ENCODE measurements at regions not wholly inside any gene's neighbourhood (a gene's known extent, or its start where the extent isn't known, plus 50 kb on each side); places are given as distances from the start of the nearest gene placed in this dataset.

GRCh38 chr9:107621436-107621835 is 131.9 kb upstream of the KLF4 start:
- Mint-ChIP-seq H3K36me3 (ENCODE audit: insufficient read depth, unreplicated experiment) (no peaks in the 10 kb centered on the region), H3K27ac (ENCODE audit: unreplicated experiment) (no peak overlapping the region), H3K4me3 (ENCODE audit: unreplicated experiment) (no peak overlapping the region), H3K4me1 (ENCODE audit: low read depth, unreplicated experiment) (peaks cover 7% of the 10 kb centered on the region), H3K9me3 (ENCODE audit: unreplicated experiment) (no peaks in the 10 kb centered on the region), H3K27me3 (ENCODE audit: insufficient read depth, unreplicated experiment) (no peaks in the 10 kb centered on the region)
- Histone ChIP-seq H3K4me3 (ENCODE audit: low read depth, low read length) (no peak overlapping the region), H3K9me3 (no peaks in the 10 kb centered on the region), H3K4me1 (no peaks in the 10 kb centered on the region), H3K27me3 (replicated peaks; ENCODE audit: control insufficient read depth, insufficient read depth, low read length) (no peaks in the 10 kb centered on the region), H3K36me3 (ENCODE audit: control insufficient read depth, insufficient read depth, low read length) (no peaks in the 10 kb centered on the region)
- intact Hi-C loops (cut with micrococcal nuclease; ENCODE audit: unreplicated experiment) = no loop called here
- ChIA-PET POLR2A (no interaction called here), CTCF (no interaction called here)
- BruUV-seq (replicated peaks) = no TSS peak
- no peak for DNase-seq
- no peak for TF ChIP-seq CTCF (IDR thresholded peaks at IDR 0.05; ENCODE audit: insufficient read depth in 1 of 2, low read depth in 1 of 2, low read length in 1 of 2, severe bottlenecking in 1 of 2, unreplicated experiment in 1 of 2)

GRCh38 chr9:107620801-107621200 is 131.2 kb upstream of the KLF4 start:
- CTCF ChIA-PET = no interaction called here
- H3K4me1 Mint-ChIP-seq (ENCODE audit: low read depth, unreplicated experiment) = peaks cover 7% of the 10 kb centered on the region
- H3K9me3 Mint-ChIP-seq (ENCODE audit: unreplicated experiment) = no peaks in the 10 kb centered on the region
- no peaks in the 10 kb centered on the region for H3K9me3 ChIP-seq
- TF ChIP-seq CTCF (IDR thresholded peaks at IDR 0.05; ENCODE audit: insufficient read depth in 1 of 2, low read depth in 1 of 2, low read length in 1 of 2, severe bottlenecking in 1 of 2, unreplicated experiment in 1 of 2) = no peak
- BruUV-seq (replicated peaks) = no TSS peak
- H3K27me3 Mint-ChIP-seq (ENCODE audit: insufficient read depth, unreplicated experiment) = no peaks in the 10 kb centered on the region
- no peaks in the 10 kb centered on the region for H3K36me3 ChIP-seq (ENCODE audit: control insufficient read depth, insufficient read depth, low read length)
- peak in 1 of 2 experiments; percentile 42 for DNase-seq
- H3K27me3 ChIP-seq (replicated peaks; ENCODE audit: control insufficient read depth, insufficient read depth, low read length) = no peaks in the 10 kb centered on the region
- H3K4me1 ChIP-seq = no peaks in the 10 kb centered on the region
- POLR2A ChIA-PET = no interaction called here
- no peak overlapping the region for H3K4me3 Mint-ChIP-seq (ENCODE audit: unreplicated experiment)
- H3K27ac Mint-ChIP-seq (ENCODE audit: unreplicated experiment) = no peak overlapping the region
- no peaks in the 10 kb centered on the region for H3K36me3 Mint-ChIP-seq (ENCODE audit: insufficient read depth, unreplicated experiment)
- H3K4me3 ChIP-seq (ENCODE audit: low read depth, low read length) = no peak overlapping the region
- intact Hi-C loops (cut with micrococcal nuclease; ENCODE audit: unreplicated experiment) = no loop called here

- Mint-ChIP-seq H3K36me3 (ENCODE audit: insufficient read depth, unreplicated experiment) (no peaks in the 10 kb centered on the region), H3K27me3 (ENCODE audit: insufficient read depth, unreplicated experiment) (no peaks in the 10 kb centered on the region), H3K27ac (ENCODE audit: unreplicated experiment) (no peak overlapping the region), H3K4me1 (ENCODE audit: low read depth, unreplicated experiment) (peaks cover 7% of the 10 kb centered on the region), H3K9me3 (ENCODE audit: unreplicated experiment) (no peaks in the 10 kb centered on the region), H3K4me3 (ENCODE audit: unreplicated experiment) (no peak overlapping the region)
- DNase-seq = no peak
- intact Hi-C loops (cut with micrococcal nuclease; ENCODE audit: unreplicated experiment) = no loop called here
- BruUV-seq (replicated peaks) = no TSS peak
- no peak for TF ChIP-seq CTCF (IDR thresholded peaks at IDR 0.05; ENCODE audit: insufficient read depth in 1 of 2, low read depth in 1 of 2, low read length in 1 of 2, severe bottlenecking in 1 of 2, unreplicated experiment in 1 of 2)
- Histone ChIP-seq H3K27me3 (replicated peaks; ENCODE audit: control insufficient read depth, insufficient read depth, low read length) (no peaks in the 10 kb centered on the region), H3K36me3 (ENCODE audit: control insufficient read depth, insufficient read depth, low read length) (no peaks in the 10 kb centered on the region), H3K4me1 (no peaks in the 10 kb centered on the region; the same call in 1 of the 2 replicates), H3K9me3 (no peaks in the 10 kb centered on the region), H3K4me3 (ENCODE audit: low read depth, low read length) (no peak overlapping the region)
- ChIA-PET POLR2A (no interaction called here), CTCF (no interaction called here)
Measured at GRCh38 chr9:107620236-107620635, 130.7 kb upstream of the KLF4 start.

Data from Caco-2 (cell line).